Heart left ventricle (tissue), 13 donors: ENCODE measurements at regions not wholly inside any gene's neighbourhood (a gene's known extent, or its start where the extent isn't known, plus 50 kb on each side); places are given as distances from the start of the nearest gene placed in this dataset.

Source experiments
- POLR2A ChIP-seq, 2 donors: fragments of 450-650 bp; IDR thresholded peaks; one replicate each; pipeline ENCODE4 v1.6.1; 2017; ENCODE audit warnings: antibody characterized with exemption in 2 of 2, mild to moderate bottlenecking in 2 of 2, moderate library complexity in 2 of 2
- TF ChIP-seq, protein P1 (sequence below), 12 donors: fragments of 200-600 bp; sonication (generic) in 4 of 12; IDR thresholded peaks; one replicate each; pipeline versions ENCODE4 v1.5.0 to v1.8.0; 2018 to 2022; ENCODE audit warnings: antibody characterized with exemption in 12 of 12, mild to moderate bottlenecking in 5 of 12
- donor health status: ischemic (EF 13 %, LVEDD 7.1; RV severe dilation, severe dysfunction).
- donor health status: DM: no; HTN: yes; CAD: no.
- donor health status: DM: no; HTN: no; CAD: no.
- donor health status: ischemic (EF 25% LVEDD 6.9; RV normal size, moderate dysfunction).
- donor health status: ischemic (EF 25% LVEDD 5.7; RV mildly dilated, moderate dysfunction).
- donor health status: ischemic (EF 35%, LVEDD 5.7; RV mildly dilated, moderate dysfunction).
- donor health status: nonischemic (EF 11% LVEDD 7.7; RV severe dilation, severe dysfunction).
- donor health status: DM: yes; HTN: yes; CAD: no.
- donor health status: PGD.
- donor health status: ischemic (EF 29% LVEDD 5.4; RV normal size, mild dysfunction).
- donor health status: nonischemic (EF 23%, LVEDD 6.1; RV moderate dilation, normal function).

DNA sequence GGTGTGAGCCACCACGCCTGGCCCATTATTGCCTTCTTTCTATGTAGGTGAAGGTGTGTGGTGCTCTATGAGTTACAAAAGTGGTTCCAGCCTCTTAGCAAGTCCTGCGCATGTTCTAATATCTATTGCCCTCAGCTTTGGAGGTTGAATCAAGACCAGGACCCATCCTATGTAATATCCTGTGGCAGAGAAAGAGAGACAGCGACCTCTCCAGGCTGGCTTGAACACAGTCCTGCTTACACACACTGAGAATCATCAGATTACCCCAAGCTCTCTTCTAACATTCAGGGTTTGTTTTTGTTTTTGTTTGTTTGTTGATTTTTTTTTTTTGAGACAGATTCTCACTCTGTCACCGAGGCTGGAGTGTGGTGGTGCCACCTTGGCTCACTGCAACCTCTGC lies 94.7 kb upstream of the OSMR start:
- TF ChIP-seq, protein P1, sequence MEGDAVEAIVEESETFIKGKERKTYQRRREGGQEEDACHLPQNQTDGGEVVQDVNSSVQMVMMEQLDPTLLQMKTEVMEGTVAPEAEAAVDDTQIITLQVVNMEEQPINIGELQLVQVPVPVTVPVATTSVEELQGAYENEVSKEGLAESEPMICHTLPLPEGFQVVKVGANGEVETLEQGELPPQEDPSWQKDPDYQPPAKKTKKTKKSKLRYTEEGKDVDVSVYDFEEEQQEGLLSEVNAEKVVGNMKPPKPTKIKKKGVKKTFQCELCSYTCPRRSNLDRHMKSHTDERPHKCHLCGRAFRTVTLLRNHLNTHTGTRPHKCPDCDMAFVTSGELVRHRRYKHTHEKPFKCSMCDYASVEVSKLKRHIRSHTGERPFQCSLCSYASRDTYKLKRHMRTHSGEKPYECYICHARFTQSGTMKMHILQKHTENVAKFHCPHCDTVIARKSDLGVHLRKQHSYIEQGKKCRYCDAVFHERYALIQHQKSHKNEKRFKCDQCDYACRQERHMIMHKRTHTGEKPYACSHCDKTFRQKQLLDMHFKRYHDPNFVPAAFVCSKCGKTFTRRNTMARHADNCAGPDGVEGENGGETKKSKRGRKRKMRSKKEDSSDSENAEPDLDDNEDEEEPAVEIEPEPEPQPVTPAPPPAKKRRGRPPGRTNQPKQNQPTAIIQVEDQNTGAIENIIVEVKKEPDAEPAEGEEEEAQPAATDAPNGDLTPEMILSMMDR (IDR thresholded peaks at IDR 0.05), result no peak
- TF ChIP-seq POLR2A (IDR thresholded peaks at IDR 0.05), result no peak
